Kidney glomerular epithelial cell (primary cell): ENCODE measurements at regions not wholly inside any gene's neighbourhood (a gene's known extent, or its start where the extent isn't known, plus 50 kb on each side); places are given as distances from the start of the nearest gene placed in this dataset.

Experiments
- DNase-seq: peaks from one replicate; lab custom pipeline; 2025; lab: John Stamatoyannopoulos, UW

DNA sequence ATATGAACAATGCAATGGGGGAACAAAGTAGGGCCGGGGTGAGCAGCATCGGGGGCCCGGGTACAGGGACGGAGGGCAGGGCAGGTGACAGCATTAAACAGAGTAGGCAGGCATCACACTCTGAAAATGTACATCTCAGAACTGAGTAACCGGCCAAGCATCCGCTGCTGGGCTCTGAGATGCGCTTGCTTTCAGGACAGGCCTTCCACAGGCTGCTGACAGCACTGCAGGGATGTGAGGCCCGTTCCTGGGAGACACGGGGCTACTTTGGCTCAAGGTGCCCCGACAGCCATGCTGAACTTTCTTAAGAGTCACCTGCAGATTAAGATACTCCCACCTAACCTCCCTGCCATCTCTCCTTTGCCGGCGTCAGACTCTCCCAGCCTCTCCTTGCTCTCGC lies 64.3 kb upstream of the FGFR2 start:
- no peak for DNase-seq

DNA sequence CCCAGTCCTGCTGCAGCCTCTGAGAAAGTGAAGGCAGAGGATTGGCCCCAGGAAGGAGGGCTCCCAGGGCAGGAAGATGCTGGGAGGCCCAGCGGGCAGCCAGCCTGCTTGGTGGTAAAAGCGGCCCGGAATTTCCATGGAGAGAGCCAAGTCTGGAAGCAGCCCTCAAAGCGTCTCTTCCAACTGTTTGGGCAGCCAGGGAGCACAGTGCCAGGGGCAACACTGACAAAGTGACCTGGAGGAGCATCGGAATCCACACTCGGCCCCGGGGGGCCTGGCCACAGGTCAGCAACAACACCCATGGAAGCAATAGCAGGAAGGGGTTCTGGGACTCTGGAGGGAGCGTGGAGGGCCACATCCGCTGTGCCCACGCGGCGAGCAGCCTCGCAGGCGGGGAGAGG lies 63.2 kb upstream of the FGFR2 start:
- DNase-seq = no peak

DNA sequence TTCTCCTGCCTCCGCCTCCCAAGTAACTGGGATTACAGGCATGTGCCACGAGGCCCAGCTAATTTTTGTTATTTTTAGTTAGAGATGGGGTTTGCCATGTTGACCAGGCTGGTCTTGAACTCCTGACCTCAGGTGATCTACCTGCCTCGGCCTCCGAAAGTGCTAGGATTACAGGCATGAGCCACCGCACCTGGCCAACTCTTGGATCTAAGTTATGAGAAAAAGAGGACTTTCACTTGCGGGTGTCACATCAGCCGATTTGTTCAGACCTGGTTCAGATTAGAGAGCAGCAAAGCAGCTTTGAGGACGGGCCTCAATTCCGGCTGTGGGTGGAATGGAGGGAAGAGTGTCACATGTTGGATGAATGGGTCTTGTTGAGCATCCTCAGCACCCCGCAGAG lies 61.0 kb upstream of the FGFR2 start:
- DNase-seq = no peak

- no peak for DNase-seq
These were observed 60.4 kb upstream of the FGFR2 start for GRCh38 chr10:121658611-121659010.

GRCh38 chr10:121658111-121658510 lies 59.9 kb upstream of the FGFR2 start:
- no peak for DNase-seq

GRCh38 chr10:121655254-121656144 lies 57.3 kb upstream of the FGFR2 start:
- DNase-seq = no peak

DNA sequence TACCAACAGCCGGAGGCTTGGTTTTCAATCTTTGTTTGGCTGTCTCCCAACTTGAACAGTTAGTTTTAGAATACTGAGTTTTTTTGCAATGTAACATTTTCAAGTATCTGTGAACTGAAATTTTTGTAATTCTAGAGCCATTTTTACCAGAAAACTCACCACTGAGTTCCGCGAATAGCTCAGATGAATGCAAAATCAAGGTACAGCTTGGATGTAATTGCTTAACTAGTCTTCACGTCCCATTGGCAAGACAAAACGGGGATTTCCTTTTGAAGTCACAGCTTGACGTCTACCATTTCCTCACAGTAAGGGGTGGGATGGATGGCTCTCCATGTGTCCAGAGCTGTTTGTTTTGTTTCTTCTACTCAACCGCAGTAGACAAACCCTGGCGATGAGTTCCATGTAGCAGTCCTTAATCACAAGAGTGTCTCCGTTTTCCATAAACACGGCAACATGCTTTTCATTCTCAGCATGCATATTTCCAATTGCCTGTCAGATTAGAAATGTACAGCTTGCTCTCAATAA lies 55.8 kb upstream of the FGFR2 start:
- DNase-seq = no peak

GRCh38 chr10:121653608-121654007 lies 55.4 kb upstream of the FGFR2 start:
- no peak for DNase-seq

DNA sequence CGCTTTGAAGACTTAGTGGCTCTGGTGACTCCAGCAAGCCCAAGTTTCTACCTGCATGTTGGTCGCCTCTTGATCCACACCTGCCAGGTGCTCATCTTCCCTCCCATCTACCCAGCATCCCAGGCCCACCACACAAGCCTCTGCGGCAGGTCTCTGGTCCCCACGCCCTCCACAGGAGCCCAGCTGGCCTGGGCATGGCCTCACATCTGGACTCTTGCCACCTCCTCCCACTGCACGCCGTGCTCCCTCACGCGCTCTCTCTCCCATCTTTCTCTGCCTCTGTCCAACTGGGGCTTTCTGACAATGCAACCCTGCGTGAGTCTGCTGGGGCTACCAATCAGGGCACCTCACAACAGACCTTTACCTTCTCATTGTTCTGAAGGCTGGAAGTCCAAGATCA lies 50.2 kb upstream of the FGFR2 start:
- no peak for DNase-seq

- DNase-seq = no peak
These were observed 49.8 kb upstream of the FGFR2 start for GRCh38 chr10:121648059-121648458.
